ENCODE measurements at regions not wholly inside any gene's neighbourhood (a gene's known extent, or its start where the extent isn't known, plus 50 kb on each side); places are given as distances from the start of the nearest gene placed in this dataset.
A peak's percentile ranks its signal among the peaks of the same experiment; 100 is the strongest.

GRCh38 chr3:117708601-117709000, 999.0 kb downstream of the TUSC7 start:
- Mint-ChIP-seq H3K9me3 (ENCODE audit: unreplicated experiment) (no peaks in the 10 kb centered on the region), H3K27me3 (ENCODE audit: unreplicated experiment) (no peaks in the 10 kb centered on the region), H3K27ac (ENCODE audit: unreplicated experiment) (no peak overlapping the region), H3K4me3 (ENCODE audit: unreplicated experiment) (no peak overlapping the region), H3K4me1 (ENCODE audit: unreplicated experiment) (peaks cover 37% of the 10 kb centered on the region), H3K36me3 (ENCODE audit: low read depth, unreplicated experiment) (no peaks in the 10 kb centered on the region)
- no peak for DNase-seq (ENCODE audit: low spot score)
- TF ChIP-seq CTCF (IDR thresholded peaks at IDR 0.05; ENCODE audit: unreplicated experiment): no peak

- TF ChIP-seq CTCF (IDR thresholded peaks at IDR 0.05; ENCODE audit: unreplicated experiment): no peak
These were observed 999.5 kb downstream of the TUSC7 start for GRCh38 chr3:117709108-117709507.

GRCh38 chr3:117710501-117710900, 1000.9 kb downstream of the TUSC7 start:
- Mint-ChIP-seq H3K4me3 (ENCODE audit: unreplicated experiment) (no peak overlapping the region), H3K36me3 (ENCODE audit: low read depth, unreplicated experiment) (no peaks in the 10 kb centered on the region), H3K27ac (ENCODE audit: unreplicated experiment) (no peak overlapping the region), H3K9me3 (ENCODE audit: unreplicated experiment) (no peaks in the 10 kb centered on the region), H3K27me3 (ENCODE audit: unreplicated experiment) (no peaks in the 10 kb centered on the region), H3K4me1 (ENCODE audit: unreplicated experiment) (peaks cover 36% of the 10 kb centered on the region)
- DNase-seq (ENCODE audit: low spot score): no peak
- no peak for TF ChIP-seq CTCF (IDR thresholded peaks at IDR 0.05; ENCODE audit: unreplicated experiment)

More at GRCh38 chr3:117709108-117709507, 999.5 kb downstream of the TUSC7 start:
- no peaks in the 10 kb centered on the region for H3K27me3 Mint-ChIP-seq (ENCODE audit: unreplicated experiment)
- no peak overlapping the region for H3K27ac Mint-ChIP-seq (ENCODE audit: unreplicated experiment)
- no peak for DNase-seq (ENCODE audit: low spot score)
- no peaks in the 10 kb centered on the region for H3K36me3 Mint-ChIP-seq (ENCODE audit: low read depth, unreplicated experiment)
- no peak overlapping the region for H3K4me3 Mint-ChIP-seq (ENCODE audit: unreplicated experiment)
- H3K9me3 Mint-ChIP-seq (ENCODE audit: unreplicated experiment): no peaks in the 10 kb centered on the region
- H3K4me1 Mint-ChIP-seq (ENCODE audit: unreplicated experiment): peaks cover 37% of the 10 kb centered on the region

- H3K4me3 Mint-ChIP-seq (ENCODE audit: unreplicated experiment): no peak overlapping the region
- no peaks in the 10 kb centered on the region for H3K9me3 Mint-ChIP-seq (ENCODE audit: unreplicated experiment)
- TF ChIP-seq CTCF (IDR thresholded peaks at IDR 0.05; ENCODE audit: unreplicated experiment): peak; percentile 88
- no peak for DNase-seq (ENCODE audit: low spot score)
- H3K36me3 Mint-ChIP-seq (ENCODE audit: low read depth, unreplicated experiment): no peaks in the 10 kb centered on the region
- H3K27ac Mint-ChIP-seq (ENCODE audit: unreplicated experiment): no peak overlapping the region
- H3K27me3 Mint-ChIP-seq (ENCODE audit: unreplicated experiment): peaks cover 3% of the 10 kb centered on the region
- H3K4me1 Mint-ChIP-seq (ENCODE audit: unreplicated experiment): no peaks in the 10 kb centered on the region
These were observed 1009.8 kb downstream of the TUSC7 start for GRCh38 chr3:117719316-117719926.

GRCh38 chr3:117721866-117722265, 1012.3 kb downstream of the TUSC7 start:
- H3K9me3 Mint-ChIP-seq (ENCODE audit: unreplicated experiment): no peaks in the 10 kb centered on the region
- no peak for DNase-seq (ENCODE audit: low spot score)
- H3K4me3 Mint-ChIP-seq (ENCODE audit: unreplicated experiment): no peak overlapping the region
- peaks cover 3% of the 10 kb centered on the region for H3K27me3 Mint-ChIP-seq (ENCODE audit: unreplicated experiment)
- H3K36me3 Mint-ChIP-seq (ENCODE audit: low read depth, unreplicated experiment): no peaks in the 10 kb centered on the region
- no peak overlapping the region for H3K27ac Mint-ChIP-seq (ENCODE audit: unreplicated experiment)
- no peak for TF ChIP-seq CTCF (IDR thresholded peaks at IDR 0.05; ENCODE audit: unreplicated experiment)
- no peaks in the 10 kb centered on the region for H3K4me1 Mint-ChIP-seq (ENCODE audit: unreplicated experiment)
